ENCODE measurements at regions not wholly inside any gene's neighbourhood (a gene's known extent, or its start where the extent isn't known, plus 50 kb on each side); places are given as distances from the start of the nearest gene placed in this dataset.

- TF ChIP-seq POLR2A (IDR thresholded peaks at IDR 0.05; ENCODE audit: low read depth, low read length) = no peak
- no peak for TF ChIP-seq TAF1 (IDR thresholded peaks at IDR 0.05; ENCODE audit: borderline replicate concordance, low read depth, low read length)
Measured at GRCh38 chr5:98581112-98581997, 192.1 kb upstream of the RGMB start.

Measured in GM12892 (cell line).